Fibroblast of mammary gland (primary cell): ENCODE measurements at regions not wholly inside any gene's neighbourhood (a gene's known extent, or its start where the extent isn't known, plus 50 kb on each side); places are given as distances from the start of the nearest gene placed in this dataset.

ENCODE experiments used
- DNase-seq: peaks from one replicate; pipeline ENCODE4 v3.0.0-alpha.2; 2010; ENCODE audit warnings: low read depth
- H3K4me3 ChIP-seq: 2 replicates; pipeline ENCODE4 v1.5.1; 2011; ENCODE audit warnings: low read depth, mild to moderate bottlenecking, low read length, moderate library complexity; ENCODE audit not compliant: control insufficient read depth
- TF ChIP-seq, protein P1 (sequence below): conservative IDR thresholded peaks from 2 replicates; pipeline ENCODE4 v1.5.1; 2011; ENCODE audit warnings: low read depth, low read length, inconsistent platforms; ENCODE audit not compliant: control insufficient read depth, insufficient read depth

DNA sequence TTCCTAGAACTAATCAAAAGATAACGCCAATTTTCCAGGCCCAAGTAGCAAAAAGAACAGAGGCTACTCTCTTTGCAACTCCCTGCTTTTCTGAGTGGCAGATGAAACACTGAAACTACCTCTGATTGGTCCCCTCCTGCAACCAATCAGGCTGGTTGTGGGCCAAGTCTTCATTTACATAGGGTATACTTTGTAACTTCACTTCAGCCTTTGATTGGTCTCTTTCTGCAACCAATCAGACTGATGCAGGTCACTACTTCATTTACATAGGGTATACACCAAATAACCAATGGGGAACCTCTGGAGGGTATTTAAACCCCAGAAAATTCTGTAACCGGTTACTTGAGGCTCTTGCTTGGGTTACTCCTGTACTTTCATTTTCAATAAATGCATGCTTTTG lies 289.6 kb downstream of the MED10 start:
- no peak overlapping the region for H3K4me3 ChIP-seq
- no peak for DNase-seq
- TF ChIP-seq, protein P1, sequence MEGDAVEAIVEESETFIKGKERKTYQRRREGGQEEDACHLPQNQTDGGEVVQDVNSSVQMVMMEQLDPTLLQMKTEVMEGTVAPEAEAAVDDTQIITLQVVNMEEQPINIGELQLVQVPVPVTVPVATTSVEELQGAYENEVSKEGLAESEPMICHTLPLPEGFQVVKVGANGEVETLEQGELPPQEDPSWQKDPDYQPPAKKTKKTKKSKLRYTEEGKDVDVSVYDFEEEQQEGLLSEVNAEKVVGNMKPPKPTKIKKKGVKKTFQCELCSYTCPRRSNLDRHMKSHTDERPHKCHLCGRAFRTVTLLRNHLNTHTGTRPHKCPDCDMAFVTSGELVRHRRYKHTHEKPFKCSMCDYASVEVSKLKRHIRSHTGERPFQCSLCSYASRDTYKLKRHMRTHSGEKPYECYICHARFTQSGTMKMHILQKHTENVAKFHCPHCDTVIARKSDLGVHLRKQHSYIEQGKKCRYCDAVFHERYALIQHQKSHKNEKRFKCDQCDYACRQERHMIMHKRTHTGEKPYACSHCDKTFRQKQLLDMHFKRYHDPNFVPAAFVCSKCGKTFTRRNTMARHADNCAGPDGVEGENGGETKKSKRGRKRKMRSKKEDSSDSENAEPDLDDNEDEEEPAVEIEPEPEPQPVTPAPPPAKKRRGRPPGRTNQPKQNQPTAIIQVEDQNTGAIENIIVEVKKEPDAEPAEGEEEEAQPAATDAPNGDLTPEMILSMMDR: no peak

DNA sequence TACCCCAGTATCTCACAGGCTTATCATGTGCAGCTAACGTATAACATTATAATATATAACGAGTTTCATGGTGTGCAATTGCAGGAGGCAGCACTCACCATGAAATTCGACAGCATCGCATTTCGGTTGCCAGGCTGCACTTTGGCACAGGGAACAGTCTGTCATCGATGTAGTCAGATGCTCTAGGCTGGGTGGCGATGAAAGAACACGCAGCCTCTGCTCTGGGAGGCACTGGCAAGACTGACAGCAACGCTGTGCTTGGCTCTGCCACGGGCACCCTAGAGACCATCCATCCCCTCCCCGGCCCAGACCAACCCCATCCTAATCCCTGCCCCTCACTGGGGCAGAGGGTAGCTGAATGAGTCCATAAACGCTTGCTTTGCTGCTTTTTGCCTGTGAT lies 290.8 kb downstream of the MED10 start:
- no peak for DNase-seq
- no peak overlapping the region for H3K4me3 ChIP-seq
- TF ChIP-seq, protein P1: no peak

DNA sequence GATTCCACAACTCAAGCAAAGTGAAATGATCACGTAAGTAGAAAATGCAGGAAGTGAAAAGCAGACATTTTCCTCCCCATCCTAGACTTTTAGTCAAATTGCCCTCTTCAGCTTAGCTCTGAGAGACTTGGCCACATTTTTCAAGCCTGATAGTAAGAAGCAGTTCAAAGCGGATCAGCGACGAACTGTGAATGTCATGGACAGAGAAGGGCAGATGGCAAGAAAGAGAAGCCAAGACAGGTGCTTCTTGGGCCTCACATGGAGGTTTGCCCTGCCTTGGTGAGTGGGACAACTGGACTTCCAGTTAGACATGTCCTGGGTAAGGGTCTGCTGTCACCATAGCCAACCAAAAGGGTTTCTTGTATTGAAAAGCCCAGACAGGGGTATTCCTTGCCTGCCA lies 291.5 kb downstream of the MED10 start:
- H3K4me3 ChIP-seq: no peak overlapping the region
- DNase-seq: no peak
- TF ChIP-seq, protein P1: no peak

DNA sequence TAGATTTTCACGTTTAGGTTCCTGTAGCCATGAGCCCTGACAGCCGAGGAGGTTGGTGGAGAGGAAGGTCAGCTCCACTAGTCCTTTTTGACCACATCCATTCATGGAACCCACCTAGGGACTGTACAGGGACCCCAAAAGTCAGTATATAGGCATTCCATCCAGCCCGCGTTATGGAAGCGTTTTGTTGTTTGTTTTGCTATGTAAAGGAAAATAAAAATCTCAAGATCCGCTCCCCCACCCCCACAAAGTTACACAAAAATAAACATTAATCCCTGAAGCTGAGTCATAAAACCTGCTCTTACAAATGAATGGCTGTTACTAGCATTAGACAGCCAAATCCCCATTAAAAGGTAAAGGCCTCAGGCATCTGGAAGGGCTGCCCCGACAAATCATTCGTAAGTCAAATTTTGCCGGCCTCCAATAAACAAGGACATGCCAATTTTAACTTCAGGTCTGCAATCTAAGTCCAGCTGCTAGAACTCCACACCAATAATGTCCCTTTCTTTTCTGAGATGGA lies 292.9 kb downstream of the MED10 start:
- TF ChIP-seq, protein P1: no peak
- DNase-seq: no peak

DNA sequence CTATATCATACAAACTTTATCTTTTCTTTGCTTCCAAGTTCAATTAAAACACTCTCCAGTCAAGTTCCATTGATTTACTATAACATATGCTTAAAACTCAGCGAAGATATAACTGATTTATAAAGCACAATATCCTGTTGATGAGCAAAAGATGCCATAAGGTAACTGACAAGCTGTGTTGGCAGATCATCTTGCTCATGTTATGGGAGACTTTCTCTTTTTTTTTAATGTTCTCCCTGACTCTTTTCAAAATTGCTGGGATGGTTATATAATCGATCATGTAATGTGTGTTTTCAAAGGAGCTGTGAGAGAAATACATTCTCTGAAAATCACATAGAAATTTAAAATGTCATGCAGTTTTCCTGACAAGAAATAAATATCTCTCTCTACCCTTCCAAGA lies 293.5 kb downstream of the MED10 start:
- TF ChIP-seq, protein P1: no peak
- no peak overlapping the region for H3K4me3 ChIP-seq
- no peak for DNase-seq

More for the DNA sequence above, 292.9 kb downstream of the MED10 start:
- H3K4me3 ChIP-seq: no peak overlapping the region

DNA sequence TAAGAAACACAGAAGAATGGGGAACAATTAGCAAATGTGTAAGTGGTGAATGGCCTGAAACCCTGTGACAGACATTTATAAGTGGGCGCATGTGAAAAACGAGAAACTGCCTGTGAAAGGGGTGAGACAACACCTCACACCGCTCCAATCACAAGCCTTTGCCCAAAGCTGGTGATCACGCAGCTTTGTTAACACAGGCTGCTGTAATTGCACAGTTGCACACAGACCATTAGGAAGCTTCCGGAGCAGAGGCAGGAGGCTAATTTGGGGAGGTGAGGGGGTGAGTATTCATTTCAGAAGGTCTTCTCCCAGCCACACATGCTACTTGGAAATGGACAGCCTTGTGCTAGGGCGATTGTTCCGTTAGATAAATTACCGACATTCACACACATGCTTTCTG lies 294.0 kb downstream of the MED10 start:
- no peak overlapping the region for H3K4me3 ChIP-seq
- no peak for DNase-seq
- TF ChIP-seq, protein P1: no peak
